Transverse colon (tissue), 4 donors: ENCODE measurements at regions not wholly inside any gene's neighbourhood (a gene's known extent, or its start where the extent isn't known, plus 50 kb on each side); places are given as distances from the start of the nearest gene placed in this dataset.

Experiments used
- CTCF ChIP-seq, 5 experiments: fragments of 200-600 bp in 3 of 5; fragments of 450-650 bp in 2 of 5; sonication (generic) in 3 of 5; IDR thresholded peaks; 1 replicate in 2 of 5; 2 replicates in 3 of 5; pipeline ENCODE4 v1.5.1; 2016 to 2017; ENCODE audit warnings: antibody characterized with exemption in 5 of 5, inconsistent platforms in 3 of 5, mild to moderate bottlenecking in 2 of 5, moderate library complexity in 1 of 5
- EP300 ChIP-seq: sonication (generic); formaldehyde crosslinking; IDR thresholded peaks from one replicate; pipeline ENCODE4 v1.6.1; 2017; ENCODE audit warnings: antibody characterized with exemption, low read depth
- POLR2A ChIP-seq: fragments of 450-650 bp; IDR thresholded peaks from one replicate; pipeline ENCODE4 v1.6.1; 2016; ENCODE audit warnings: antibody characterized with exemption, mild to moderate bottlenecking, moderate library complexity
- POLR2AphosphoS5 ChIP-seq, 3 donors: sonication (generic); formaldehyde crosslinking; IDR thresholded peaks; one replicate each; pipeline ENCODE4 v1.6.1; 2016; ENCODE audit warnings: antibody characterized with exemption in 3 of 3

- TF ChIP-seq CTCF (IDR thresholded peaks at IDR 0.05) (no peak), POLR2A (no peak), EP300 (no peak), POLR2AphosphoS5 (IDR thresholded peaks at IDR 0.05) (no peak)
These were observed 126.0 kb upstream of the TENT5A start for GRCh38 chr6:81878479-81878878.
